HG03469 (cell line): ENCODE measurements at regions not wholly inside any gene's neighbourhood (a gene's known extent, or its start where the extent isn't known, plus 50 kb on each side); places are given as distances from the start of the nearest gene placed in this dataset.

ENCODE experiments used
- ATAC-seq: cut with Tn5 transposase; IDR thresholded peaks from one replicate; pipeline ENCODE4 v1.9.1; 2021; ENCODE audit warnings: mild to moderate bottlenecking, moderate library complexity, moderate number of reproducible peaks; ENCODE audit not compliant: unreplicated experiment

- no peak for ATAC-seq
Measured at GRCh38 chr15:26477044-26477443, 295.8 kb downstream of the GABRB3 start.

- ATAC-seq: no peak
Measured at GRCh38 chr15:26475554-26475953, 297.3 kb downstream of the GABRB3 start.

- ATAC-seq: no peak
Measured at GRCh38 chr15:26472661-26473060, 300.2 kb downstream of the GABRB3 start.

- no peak for ATAC-seq
Measured at GRCh38 chr15:26461847-26462608, 310.8 kb downstream of the GABRB3 start.

- ATAC-seq: no peak
Measured at GRCh38 chr15:26460165-26460564, 312.7 kb downstream of the GABRB3 start.

GRCh38 chr15:26455828-26456227, 317.0 kb downstream of the GABRB3 start:
- no peak for ATAC-seq

- no peak for ATAC-seq
Measured at GRCh38 chr15:26453914-26454313, 319.0 kb downstream of the GABRB3 start.

GRCh38 chr15:26451995-26452394, 320.9 kb downstream of the GABRB3 start:
- no peak for ATAC-seq

GRCh38 chr15:26449291-26449690, 323.6 kb downstream of the GABRB3 start:
- no peak for ATAC-seq

- no peak for ATAC-seq
Measured at GRCh38 chr15:26443321-26443720, 329.5 kb downstream of the GABRB3 start.

GRCh38 chr15:26442680-26443079, 330.2 kb downstream of the GABRB3 start:
- no peak for ATAC-seq

GRCh38 chr15:26439681-26440080, 333.2 kb downstream of the GABRB3 start:
- no peak for ATAC-seq

GRCh38 chr15:26438718-26439117, 334.1 kb downstream of the GABRB3 start:
- no peak for ATAC-seq

- no peak for ATAC-seq
Measured at GRCh38 chr15:26438316-26438715, 334.6 kb downstream of the GABRB3 start.

GRCh38 chr15:26433818-26434217, 339.0 kb downstream of the GABRB3 start:
- ATAC-seq: no peak

GRCh38 chr15:26433060-26433459, 339.8 kb downstream of the GABRB3 start:
- no peak for ATAC-seq

- ATAC-seq: no peak
Measured at GRCh38 chr15:26421065-26421464, 351.8 kb downstream of the GABRB3 start.

GRCh38 chr15:26395624-26396023, 377.2 kb downstream of the GABRB3 start:
- ATAC-seq: no peak

GRCh38 chr15:26394801-26395200, 378.1 kb downstream of the GABRB3 start:
- ATAC-seq: no peak

GRCh38 chr15:26392956-26393355, 379.9 kb downstream of the GABRB3 start:
- ATAC-seq: no peak

GRCh38 chr15:26391567-26392194, 381.2 kb downstream of the GABRB3 start:
- no peak for ATAC-seq

- ATAC-seq: no peak
Measured at GRCh38 chr15:26382444-26383072, 390.3 kb downstream of the GABRB3 start.
